ENCODE measurements at regions not wholly inside any gene's neighbourhood (a gene's known extent, or its start where the extent isn't known, plus 50 kb on each side); places are given as distances from the start of the nearest gene placed in this dataset.
"Not testable (repeated sequence)": the region's sequence is repeated elsewhere in the genome, so short reads cannot be mapped to it uniquely, and the experiment has no call there.

DNA sequence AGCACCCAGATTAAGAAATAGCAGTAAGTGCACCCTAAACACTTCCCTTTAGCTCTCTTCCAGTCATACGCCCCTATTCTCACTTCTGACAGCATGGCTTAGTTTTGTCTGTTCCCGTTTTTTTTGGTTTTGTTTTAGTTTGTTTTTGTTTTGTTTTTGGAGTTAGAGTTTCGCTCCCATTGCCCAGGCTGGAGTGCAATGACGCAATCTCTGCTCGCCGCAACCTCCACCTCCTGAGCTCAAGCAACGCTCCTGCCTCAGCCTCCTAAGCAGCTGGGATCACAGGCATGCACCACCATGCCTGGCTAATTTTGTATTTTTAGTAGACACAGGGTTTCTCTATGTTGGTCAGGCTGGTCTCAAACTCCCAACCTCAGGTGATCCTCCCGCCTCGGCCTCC lies 2067.7 kb downstream of the SUCLG1 start:
- DNase-seq, result no peak

DNA sequence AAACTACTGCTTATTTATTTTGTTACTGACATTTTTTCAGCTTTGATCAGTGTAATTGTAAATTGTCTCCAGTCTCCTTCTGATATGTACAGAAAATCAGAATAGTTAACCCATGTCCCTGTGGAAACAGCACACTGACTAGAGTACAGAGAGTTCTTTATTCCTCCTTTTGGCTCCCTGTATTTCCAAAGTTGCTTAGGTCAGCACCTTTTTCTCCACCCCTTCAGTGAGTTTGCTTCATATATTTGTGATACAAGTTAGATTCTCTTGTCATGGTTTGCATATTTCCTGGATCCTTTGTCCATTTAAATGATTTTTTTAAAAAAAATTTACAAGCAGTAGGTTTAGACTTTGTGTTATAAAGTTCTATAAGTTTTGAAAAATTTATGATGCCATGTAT lies 2051.1 kb upstream of the LRRTM1 start:
- DNase-seq, result no peak

DNA sequence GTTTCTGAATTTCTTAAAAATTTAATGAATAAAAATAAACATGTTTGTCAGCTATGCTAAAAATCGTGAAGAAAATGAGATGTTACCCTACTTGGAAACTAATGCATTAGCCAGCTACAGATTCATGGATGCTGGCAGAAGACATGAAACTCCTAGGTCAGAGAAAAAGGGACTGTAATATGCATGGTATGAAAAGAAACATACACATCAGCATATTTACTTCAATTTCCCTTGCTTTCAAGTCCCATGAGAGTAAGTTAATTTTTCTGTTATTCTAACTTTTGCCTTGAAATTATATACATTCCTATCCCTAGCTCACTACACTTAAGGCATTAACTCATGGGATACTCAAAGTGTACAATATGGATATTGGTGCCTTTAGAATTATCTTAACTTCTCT lies 2041.4 kb upstream of the LRRTM1 start:
- no peak for DNase-seq

DNA sequence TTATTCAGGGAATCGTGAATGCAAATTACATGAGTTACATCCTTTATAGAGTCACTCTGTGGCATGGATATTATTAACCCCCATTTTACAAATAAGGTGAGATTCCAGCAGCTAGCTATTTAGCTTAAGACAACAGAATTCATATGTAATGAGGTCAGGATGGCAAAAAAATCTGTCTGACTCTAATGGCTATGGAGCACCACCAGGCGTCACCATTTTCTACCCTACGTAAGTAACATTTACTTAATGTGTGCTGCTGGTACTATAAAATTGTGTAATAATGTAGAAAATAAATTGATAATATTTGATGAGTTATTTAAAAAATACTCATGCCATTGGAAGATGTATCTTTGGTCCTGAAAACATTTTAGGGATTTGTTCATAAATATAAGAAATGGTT lies 2040.1 kb upstream of the LRRTM1 start:
- DNase-seq, result no peak

DNA sequence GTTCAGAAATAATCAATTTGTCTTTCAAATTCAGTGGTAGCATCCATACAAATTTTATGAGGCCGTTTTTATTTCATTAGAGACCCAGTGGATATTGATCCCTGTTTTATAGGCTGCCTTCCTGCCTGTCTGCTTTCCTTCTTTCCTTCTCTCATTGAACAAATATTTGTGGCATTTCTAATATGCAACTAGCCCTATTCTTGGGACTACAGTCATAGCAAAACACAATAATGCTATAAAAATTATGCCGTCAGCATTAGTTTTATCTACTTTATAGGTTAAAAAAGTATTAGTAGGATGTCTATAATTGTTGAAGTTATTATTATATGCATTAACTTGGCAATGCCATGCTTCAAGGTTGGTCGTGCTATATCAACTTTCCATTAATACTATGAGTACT lies 2037.8 kb upstream of the LRRTM1 start:
- DNase-seq, result no peak

DNA sequence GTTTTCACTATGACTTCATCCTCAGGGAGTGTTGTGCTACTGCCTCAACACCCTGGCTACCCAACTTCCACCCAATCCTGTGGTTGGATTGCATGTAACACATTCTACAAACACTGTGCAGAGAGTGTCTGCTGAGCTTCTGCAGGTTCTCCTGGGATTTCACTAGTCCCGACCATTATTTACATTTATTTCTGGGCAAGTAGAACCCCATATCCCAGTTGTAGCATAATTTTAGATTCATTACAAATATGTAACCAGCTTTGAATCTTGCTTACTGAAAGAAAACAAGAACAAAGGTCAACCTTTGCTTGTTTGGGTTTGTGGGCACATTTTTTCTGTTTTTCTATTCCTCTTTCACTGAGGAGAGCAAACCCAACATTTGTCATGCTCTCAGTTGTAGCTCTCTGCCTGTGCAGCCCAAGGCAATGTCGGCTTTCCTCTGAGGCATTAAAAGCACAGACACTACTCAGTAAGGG lies 2036.1 kb upstream of the LRRTM1 start:
- no peak for DNase-seq

DNA sequence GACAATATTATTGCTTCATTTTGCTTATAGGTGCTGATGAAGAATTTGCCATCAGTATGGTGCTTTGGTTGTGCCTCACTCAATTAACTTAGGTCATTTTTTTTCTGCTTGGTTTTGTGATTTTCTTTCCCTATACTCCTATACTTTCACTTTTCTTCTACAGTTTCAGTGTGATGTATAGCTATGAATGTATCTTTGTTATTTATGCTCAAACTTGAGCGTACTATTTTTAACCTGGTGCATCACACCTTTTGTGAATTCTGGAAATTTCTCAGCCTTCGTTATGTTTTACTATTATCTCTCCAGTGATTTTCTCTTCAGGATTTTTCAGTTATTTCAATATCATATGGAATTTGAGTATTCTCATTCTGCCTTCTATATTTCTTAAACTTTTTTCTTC lies 2035.3 kb upstream of the LRRTM1 start:
- no peak for DNase-seq

DNA sequence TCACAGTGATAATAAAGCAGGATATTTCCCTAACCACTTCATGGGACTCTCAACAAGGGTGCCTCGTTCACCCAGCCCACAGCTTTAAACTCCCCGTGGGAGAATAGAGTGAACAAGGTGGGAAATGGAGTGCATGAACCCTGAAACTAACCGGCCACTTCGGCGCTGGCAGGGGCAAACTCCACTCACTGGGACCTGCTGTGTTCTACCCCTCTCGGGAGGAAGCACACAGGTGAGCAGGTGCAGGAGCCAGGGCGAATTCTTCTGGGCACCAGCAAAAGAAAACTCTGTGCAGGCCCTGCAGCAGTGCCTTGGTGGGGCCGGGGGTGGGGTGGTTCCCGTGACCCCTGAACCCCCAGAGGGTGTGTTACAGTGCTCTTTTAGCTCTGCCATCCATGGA lies 2029.1 kb upstream of the LRRTM1 start:
- no peak for DNase-seq

DNA sequence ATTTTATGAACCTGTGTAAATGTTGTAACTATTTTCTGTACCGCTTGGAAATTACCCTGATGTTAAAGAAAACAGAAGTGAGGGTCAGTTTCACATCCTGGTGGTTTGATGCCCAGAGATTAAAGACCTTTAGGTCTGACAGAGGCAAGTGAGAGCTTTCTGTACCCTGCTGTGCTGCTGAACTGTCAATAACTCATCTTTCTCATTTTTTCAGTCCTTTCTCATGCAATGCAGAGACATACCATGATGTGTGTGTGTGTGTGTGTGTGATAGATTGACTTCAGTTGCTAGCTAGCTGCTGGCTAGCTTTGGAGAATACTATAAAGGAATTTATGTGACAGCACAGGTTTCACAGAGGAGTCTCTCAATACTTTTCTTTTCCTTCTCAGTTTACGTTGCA lies 2025.6 kb upstream of the LRRTM1 start:
- DNase-seq, result no peak

DNA sequence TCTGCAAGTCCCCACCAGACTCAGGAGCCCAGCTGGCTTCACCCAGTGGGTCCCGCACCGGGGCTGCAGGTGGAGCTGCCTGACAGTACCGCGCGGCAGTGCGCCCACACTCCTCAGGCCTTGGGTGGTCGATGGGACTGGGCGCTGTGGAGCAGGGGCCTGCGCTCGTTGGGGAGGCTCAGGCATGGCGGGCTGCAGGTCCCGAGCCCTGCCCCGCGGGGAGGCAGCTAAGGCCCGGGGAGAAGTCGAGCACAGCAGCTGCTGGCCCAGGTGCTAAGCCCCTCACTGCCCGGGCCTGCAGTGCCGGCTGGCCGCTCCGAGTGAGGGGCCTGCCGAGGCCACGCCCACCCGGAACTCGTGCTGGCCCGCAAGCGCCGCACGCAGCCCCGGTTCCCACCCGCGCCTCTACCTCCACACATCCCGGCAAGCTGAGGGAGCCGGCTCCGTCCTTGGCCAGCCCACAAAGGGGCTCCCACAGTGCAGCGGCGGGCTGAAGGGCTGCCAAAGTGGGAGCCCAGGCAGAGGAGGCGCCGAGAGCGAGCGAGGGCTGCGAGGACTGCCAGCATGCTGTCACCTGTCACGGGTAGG lies 2021.7 kb upstream of the LRRTM1 start:
- DNase-seq, result not testable (repeated sequence)

DNA sequence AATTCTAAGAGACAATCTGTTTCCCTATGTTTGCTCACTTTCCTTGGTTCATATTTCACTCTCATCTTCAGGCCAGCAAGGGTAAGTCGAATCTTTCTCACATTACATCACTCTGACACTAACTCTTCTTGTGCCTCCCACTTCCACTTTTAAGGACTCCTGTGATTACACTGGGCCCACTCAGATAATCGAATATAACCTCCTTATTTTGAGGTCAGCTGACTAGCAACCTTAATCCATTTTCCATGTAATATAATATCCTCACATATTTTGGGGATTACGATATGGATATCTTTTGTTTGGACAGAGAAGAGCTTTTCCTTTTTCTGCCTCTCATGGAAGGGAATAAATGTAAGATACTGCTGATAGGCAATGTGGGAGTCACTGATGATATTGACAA lies 2015.7 kb upstream of the LRRTM1 start:
- no peak for DNase-seq

DNA sequence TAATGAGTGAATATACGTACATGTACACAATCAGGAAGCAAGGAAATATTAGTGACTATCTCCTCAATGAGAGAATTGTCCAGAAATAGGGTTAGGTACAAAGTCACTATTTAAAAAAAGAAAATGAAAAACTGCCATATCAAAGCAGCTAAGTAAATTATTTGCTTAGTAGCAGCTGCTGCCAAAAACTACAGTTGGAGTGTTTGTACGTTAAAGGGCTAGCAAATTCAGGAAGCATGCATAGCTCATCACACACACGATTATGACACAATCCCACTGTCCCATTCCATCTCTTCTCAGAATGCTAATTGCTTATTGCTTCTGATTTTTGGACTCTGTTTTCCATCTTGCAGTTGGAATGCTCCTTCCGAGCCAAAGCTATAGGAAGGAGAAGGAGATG lies 2012.5 kb upstream of the LRRTM1 start:
- no peak for DNase-seq

DNA sequence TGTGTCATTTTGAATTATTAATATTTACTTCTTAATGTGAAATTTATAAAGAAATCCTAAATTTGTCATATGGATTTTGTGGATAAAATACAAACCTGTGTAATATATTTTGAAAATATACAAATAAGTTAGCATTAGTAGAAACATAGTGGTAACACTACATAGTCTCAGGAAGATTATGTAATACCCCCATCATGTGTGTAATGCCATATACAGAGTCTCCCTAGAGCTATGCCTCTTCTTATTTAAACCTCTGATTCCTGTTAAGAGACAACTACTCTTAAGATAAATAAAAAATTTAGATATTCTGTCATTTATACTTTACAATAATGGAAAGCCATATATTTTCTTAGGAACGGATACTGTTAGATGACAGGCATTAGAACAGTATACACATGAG lies 2012.0 kb upstream of the LRRTM1 start:
- no peak for DNase-seq

DNA sequence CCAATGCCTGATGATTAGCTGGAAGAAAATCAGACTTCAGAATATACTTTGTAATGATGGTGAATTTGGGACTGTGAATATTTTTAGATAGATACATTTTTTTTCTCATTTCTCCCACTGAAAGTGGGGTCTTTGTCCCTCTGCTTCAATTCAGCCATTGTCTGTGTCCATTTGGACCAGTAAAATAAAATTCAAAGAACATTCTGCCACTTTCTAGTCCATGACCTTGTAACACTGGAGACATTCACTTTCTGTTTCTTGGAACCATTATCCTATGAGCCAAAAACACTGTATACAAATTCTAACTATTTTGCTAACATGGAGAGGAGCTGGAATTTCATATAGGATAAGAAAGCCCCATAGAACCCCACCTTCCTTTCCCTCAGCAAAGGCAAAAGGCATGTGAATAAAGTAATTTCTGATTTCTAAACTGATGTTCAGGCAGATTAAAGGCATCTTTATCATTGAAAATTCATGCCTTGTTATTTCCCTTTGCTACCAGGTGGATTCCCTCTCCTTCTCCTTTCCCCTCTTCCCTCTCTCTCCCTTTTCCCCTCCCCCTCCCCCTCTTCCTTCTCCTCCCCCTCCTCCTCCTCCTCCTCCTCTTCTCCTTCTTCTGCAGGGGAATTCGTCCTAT lies 2010.4 kb upstream of the LRRTM1 start:
- no peak for DNase-seq

DNA sequence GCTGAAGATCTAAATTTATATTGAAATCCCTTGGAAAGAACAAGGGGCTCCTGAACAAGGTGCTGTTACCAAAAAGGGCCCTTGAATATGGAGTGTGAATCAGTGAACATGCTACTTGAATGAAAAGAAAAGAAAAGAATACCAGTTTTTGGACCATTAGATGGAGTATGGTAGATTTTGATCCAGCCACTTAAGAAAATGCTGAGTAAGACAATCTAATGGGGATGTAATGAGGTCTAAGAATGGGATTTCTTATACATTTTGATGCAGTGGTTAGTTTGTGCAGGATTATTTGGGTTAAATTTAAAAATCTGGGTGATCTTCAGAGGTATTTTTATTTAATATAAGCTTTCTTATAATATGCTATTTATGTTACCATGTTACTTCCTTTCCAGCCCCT lies 2003.0 kb upstream of the LRRTM1 start:
- DNase-seq, result no peak

DNA sequence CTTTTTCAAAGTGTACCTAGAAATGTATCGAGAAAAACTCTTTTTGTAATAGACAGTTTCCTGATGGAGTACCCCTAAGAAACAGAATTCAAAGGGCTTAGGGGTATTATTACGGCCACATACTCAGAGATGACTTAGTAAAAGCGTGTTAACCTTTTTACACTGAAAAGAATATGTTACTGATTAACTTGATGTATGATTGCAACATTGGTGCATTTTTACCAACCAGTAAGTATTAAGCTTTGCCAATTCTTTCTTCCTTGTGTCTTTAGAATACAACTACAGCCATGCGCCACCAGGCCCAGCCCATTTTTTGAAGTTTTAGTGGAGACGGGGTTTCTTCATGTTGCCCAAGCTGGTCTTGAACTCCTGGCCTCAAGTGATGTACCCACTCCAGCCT lies 1997.0 kb upstream of the LRRTM1 start:
- no peak for DNase-seq

DNA sequence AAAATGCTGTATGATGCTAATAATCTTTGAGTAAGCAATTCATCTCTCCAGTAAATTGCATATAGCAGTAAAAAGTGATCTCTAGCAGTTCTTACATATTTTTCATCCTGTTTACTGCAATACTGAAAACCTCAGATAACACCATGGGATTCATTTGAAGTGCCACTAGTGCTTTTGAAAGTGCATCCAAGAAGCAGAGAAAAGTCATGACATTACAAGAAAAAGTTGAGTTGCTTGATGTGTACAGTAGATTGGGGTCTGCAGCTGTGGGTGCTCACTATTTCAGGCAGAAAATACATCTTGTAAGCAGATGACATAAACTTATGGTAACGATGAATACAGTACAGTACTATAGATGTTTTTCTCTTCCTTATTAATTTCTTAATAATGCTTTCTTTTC lies 1984.9 kb upstream of the LRRTM1 start:
- no peak for DNase-seq

DNA sequence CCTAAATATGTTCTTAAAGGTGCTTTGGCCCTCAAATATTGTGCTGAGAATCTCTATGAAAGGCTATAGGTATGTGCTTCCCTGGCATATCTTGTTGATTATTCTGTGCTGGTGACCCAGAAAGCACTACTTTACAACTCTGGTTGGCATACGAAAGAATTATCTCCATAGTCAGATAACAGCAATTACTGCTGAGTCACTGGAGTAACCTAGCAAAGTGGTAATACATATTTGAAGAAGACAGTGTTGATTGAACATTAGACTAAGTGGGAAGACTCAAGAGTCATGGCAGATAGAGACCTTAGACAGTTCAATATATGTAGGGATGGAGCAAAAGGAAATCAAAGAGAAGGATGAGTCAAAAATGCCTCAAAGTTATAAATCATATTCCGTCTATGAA lies 1978.5 kb upstream of the LRRTM1 start:
- no peak for DNase-seq

DNA sequence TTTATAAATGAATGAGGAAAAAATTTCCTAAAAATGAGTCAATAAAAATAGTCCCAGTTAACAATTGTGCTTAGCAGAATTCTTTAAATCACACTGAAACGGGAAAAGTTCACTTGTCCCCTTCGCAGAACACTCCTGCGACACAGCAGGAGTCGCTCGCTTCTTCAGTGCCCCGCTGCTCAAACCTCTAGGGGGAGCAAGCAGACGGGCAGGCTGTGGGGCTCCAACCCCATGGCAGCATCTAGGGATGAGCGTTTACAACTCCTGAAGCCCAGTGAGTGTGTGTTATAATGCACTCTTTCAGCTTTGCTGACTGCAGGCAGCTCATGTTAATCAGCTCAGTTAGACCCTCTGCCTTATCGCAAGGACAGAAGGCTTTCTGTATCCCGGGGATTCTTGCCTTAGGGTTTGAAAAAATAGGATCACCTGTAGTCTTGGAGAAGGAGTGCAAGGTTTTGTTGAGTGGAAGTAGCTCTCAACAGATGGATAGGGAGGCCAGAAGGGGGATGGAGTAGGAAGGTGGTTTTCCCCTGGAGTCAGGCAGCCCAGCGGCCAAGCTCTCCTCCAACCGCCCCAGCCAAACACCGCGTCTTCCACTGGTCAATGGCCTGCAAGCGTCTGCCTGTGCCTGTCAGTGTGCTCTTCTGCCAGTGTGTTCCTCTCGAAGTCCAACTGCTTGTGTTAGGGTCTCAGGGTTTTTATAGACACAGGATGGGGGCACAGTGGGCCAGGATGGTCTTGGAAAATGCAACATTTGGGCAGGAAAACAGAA lies 1977.7 kb upstream of the LRRTM1 start:
- DNase-seq, result no peak

DNA sequence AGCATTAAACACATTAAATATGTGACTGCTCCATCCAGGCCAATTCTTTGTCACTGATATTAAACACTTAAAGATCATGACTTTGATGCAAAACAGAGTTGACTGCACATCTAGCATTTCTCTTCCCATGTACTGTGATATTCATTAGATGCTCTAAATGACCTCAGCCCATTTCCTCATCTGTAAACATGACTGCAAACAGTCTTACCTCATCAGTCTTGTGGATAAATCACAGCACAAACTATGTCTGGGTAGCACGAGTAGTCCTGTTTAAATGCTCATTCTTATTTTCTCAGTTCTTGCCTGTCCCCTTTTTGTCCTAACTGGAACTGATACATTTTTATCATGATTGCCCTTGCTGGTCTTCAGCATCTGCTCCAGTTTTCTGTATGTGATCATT lies 1974.8 kb upstream of the LRRTM1 start:
- DNase-seq, result no peak

DNA sequence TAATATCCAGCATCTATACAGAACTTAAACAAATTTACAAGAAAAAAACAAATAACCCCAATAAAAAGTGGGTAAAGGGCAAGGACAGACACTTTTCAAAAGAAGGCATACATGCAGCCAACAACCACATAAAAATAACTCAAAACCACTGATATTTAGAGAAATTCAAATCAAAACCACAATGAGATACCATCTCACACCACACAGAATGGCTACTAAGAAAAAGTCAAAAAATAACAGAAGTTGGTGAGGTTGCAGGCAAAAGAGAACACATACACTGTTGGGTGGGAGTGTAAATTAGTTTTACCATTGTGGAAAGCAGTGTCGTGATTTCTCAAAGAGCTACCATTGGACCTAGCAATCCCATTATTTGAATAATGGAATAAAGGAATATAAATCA lies 1973.9 kb upstream of the LRRTM1 start:
- no peak for DNase-seq

DNA sequence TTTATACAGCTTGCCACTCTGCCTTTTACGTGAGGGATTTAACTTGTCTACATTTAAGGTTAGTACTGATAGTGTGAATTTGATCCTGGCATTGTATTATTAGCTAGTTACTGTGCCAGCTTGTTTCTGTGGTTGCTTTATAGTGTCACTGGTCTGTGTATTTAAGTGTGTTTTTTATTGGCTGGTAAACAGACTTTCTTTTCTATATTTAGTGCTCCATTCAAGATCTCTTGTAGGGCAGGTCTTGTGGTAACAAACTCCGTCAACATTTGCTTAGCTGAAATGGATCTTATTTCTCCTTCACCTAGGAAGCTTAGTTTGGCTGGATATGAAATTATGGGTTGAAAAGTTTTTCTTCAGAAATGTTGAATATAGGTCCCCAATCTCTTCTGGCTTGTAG lies 1971.0 kb upstream of the LRRTM1 start:
- DNase-seq, result no peak

DNA sequence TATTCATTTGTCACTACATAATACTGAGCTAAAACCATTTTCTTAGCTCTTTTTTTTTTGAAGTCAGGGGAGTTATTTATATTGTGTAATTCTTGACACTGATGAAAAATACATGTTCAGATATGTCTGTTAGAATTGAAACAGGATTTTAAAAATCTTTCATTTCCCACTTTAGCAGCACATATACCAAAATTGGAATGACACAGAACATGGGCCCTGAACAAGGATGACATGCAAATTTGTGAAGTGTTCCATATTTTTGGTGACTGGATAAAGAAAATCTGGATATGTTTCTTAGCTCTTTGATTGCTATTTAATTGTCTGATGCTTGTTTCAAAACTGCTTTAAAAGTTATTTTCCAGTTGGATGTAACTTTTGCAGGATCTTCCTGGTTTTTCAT lies 1963.9 kb upstream of the LRRTM1 start:
- DNase-seq, result no peak

DNA sequence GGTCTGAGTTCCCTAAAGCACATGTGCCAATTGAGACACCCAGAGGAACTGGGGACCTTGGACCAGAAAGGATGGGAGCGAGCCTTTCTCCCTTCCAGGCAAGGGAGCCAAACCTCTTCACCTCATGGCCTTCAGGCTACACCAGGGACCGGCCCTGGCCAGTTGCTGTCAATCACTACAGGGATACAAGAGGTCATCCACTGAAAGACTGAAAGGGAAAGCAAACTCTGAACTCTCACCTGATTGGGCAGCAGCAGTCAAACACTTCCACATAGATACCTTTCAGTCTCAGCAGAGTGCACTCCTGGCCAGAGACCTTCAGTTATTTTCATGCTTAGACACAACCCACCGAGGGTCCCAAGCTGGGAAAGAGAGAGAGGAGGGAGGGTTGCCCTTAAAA lies 1956.0 kb upstream of the LRRTM1 start:
- no peak for DNase-seq

DNA sequence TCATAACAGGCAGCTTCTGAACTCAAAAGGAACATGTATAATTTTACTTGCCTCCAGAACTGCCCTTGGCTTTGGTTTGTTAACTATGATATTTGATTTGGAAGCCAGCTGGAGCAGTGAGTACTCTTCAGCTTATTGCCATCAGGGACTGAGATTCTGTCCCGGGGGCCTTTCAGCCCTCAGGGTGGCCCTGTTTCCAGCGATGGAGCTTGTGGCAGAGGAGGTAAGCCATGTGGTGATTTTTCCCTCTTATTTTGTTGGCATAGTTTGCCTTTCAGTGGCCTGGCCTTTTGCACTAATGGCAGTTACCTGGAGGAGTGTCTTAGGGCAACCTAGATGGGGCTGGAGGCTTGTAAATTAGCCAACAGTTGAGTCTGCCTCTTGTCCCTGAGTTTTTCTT lies 1955.0 kb upstream of the LRRTM1 start:
- DNase-seq, result no peak
